ENCODE measurements at regions not wholly inside any gene's neighbourhood (a gene's known extent, or its start where the extent isn't known, plus 50 kb on each side); places are given as distances from the start of the nearest gene placed in this dataset.
A peak's percentile ranks its signal among the peaks of the same experiment; 100 is the strongest.
"Not testable (repeated sequence)": the region's sequence is repeated elsewhere in the genome, so short reads cannot be mapped to it uniquely, and the experiment has no call there.

- no peak for DNase-seq
Measured at GRCh38 chr7:155377071-155377837, 79.6 kb downstream of the INSIG1 start.

GRCh38 chr7:155377838-155378579 is 79.9 kb upstream of the EN2 start:
- peak; percentile 44 to 48 for DNase-seq

GRCh38 chr7:155378580-155378934 is 79.4 kb upstream of the EN2 start:
- no peak for DNase-seq

- no peak for DNase-seq
Measured at GRCh38 chr7:155378959-155379871, 78.7 kb upstream of the EN2 start.

GRCh38 chr7:155380221-155380861 is 77.6 kb upstream of the EN2 start:
- DNase-seq, result peak in 1 of 2 donors; percentile 46

- DNase-seq, result no peak
Measured at GRCh38 chr7:155380976-155381851, 76.7 kb upstream of the EN2 start.

GRCh38 chr7:155381852-155382801 is 75.8 kb upstream of the EN2 start:
- DNase-seq, result no peak

GRCh38 chr7:155382802-155383171 is 75.1 kb upstream of the EN2 start:
- no peak for DNase-seq

- DNase-seq, result no peak
Measured at GRCh38 chr7:155383756-155384491, 74.0 kb upstream of the EN2 start.

GRCh38 chr7:155384751-155385150 is 73.2 kb upstream of the EN2 start:
- DNase-seq, result no peak

- DNase-seq, result not testable (repeated sequence)
Measured at GRCh38 chr7:155385182-155385581, 72.7 kb upstream of the EN2 start.

- DNase-seq, result no peak
Measured at GRCh38 chr7:155386608-155387007, 71.3 kb upstream of the EN2 start.

- DNase-seq, result no peak
Measured at GRCh38 chr7:155387066-155387620, 70.8 kb upstream of the EN2 start.

- no peak for DNase-seq
Measured at GRCh38 chr7:155388561-155388960, 69.4 kb upstream of the EN2 start.

- DNase-seq, result no peak
Measured at GRCh38 chr7:155391414-155391813, 66.5 kb upstream of the EN2 start.

- no peak for DNase-seq
Measured at GRCh38 chr7:155392726-155393570, 65.0 kb upstream of the EN2 start.

- DNase-seq, result no peak
Measured at GRCh38 chr7:155394413-155394812, 63.5 kb upstream of the EN2 start.

Data from right lung (tissue), 2 donors.